K562 (cell line): ENCODE measurements at regions not wholly inside any gene's neighbourhood (a gene's known extent, or its start where the extent isn't known, plus 50 kb on each side); places are given as distances from the start of the nearest gene placed in this dataset.

Experiments
- ATAC-seq: fragments of 200-7000 bp; cut with Tn5 transposase; 3 replicates; pipeline ENCODE4 v1.9.1; 2020; ENCODE audit warnings: moderate library complexity
- BruUV-seq: library from RNA; stranded (reverse); fragments of 400-500 nt; replicated peaks from 2 replicates; lab custom pipeline; 2021; lab: Mats Ljungman, UMichigan
- CTCF ChIA-PET: fragments of 300-600 bp; formaldehyde crosslinking; extraction: SDS; loops from one replicate; lab custom pipeline; 2021; ENCODE audit warnings: low intra/inter-chr PET ratio; lab: Yijun Ruan, JAX
- POLR2A ChIA-PET: fragments of 300-600, 350-650 bp; sonication (Branson Sonifier 250); formaldehyde crosslinking; extraction: SDS; loops from one replicate; lab custom pipeline; 2021; ENCODE audit warnings: antibody characterized with exemption, inconsistent platforms; lab: Yijun Ruan, JAX
- DNase-seq, 4 experiments: peaks; one replicate each; pipeline versions ENCODE4 v3.0.0 to v3.0.0-alpha.2; 2011 to 2018; ENCODE audit warnings: low spot score in 3 of 4, mixed read lengths in 3 of 4; ENCODE audit errors: extremely low read depth in 1 of 4
- FAIRE-seq: peaks from 2 replicates; lab custom pipeline; 2011; peaks lifted over from hg19 to GRCh38; lab: Jason Lieb, UNC
- H2AFZ ChIP-seq: 2 replicates; pipeline ENCODE4 v1.6.0; 2011; ENCODE audit warnings: low read depth, low read length, control low read depth, inconsistent platforms
- H3K27ac ChIP-seq: fragments of 200-600 bp; 3 replicates; pipeline ENCODE4 v1.8.0; 2011; ENCODE audit warnings: low read depth, mild to moderate bottlenecking, control low read depth, inconsistent platforms, low read length, moderate library complexity, mixed read lengths; ENCODE audit errors: extremely low read depth
- H3K27me3 ChIP-seq, 2 experiments: fragments of 300-600 bp in 1 of 2; 2 replicates in 1 of 2; 3 replicates in 1 of 2; pipeline versions ENCODE4 v1.6.0 to v1.8.0; 2011; ENCODE audit warnings: inconsistent platforms in 2 of 2, low read length in 2 of 2, mild to moderate bottlenecking in 1 of 2, mixed read lengths in 1 of 2, moderate library complexity in 1 of 2; ENCODE audit not compliant: control insufficient read depth in 2 of 2, insufficient read depth in 2 of 2
- H3K36me3 ChIP-seq: fragments of 300-600 bp; 3 replicates; pipeline ENCODE4 v1.8.0; 2011; ENCODE audit warnings: mild to moderate bottlenecking, low read length, inconsistent platforms; ENCODE audit not compliant: control insufficient read depth, insufficient read depth
- H3K4me1 ChIP-seq, 2 experiments: fragments of 200-600 bp in 1 of 2; replicated peaks in 1 of 2; 2 replicates in 1 of 2; 3 replicates in 1 of 2; pipeline versions ENCODE4 v1.5.1 to v1.8.0; 2011; ENCODE audit warnings: inconsistent platforms in 2 of 2, low read length in 2 of 2, mild to moderate bottlenecking in 1 of 2, mixed read lengths in 1 of 2, moderate library complexity in 1 of 2; ENCODE audit not compliant: control insufficient read depth in 2 of 2, insufficient read depth in 2 of 2
- H3K4me2 ChIP-seq: 2 replicates; pipeline ENCODE4 v1.6.1; 2011; ENCODE audit warnings: low read length, control low read depth, inconsistent platforms, mixed read lengths; ENCODE audit not compliant: insufficient read depth
- H3K4me3 ChIP-seq: fragments of 200-600 bp; sonication (generic), shearing (Covaris generic); 2 replicates; pipeline ENCODE4 v1.5.1; 2016; ENCODE audit warnings: control low read depth, inconsistent platforms
- H3K79me2 ChIP-seq: fragments of 200-600 bp; 3 replicates; pipeline ENCODE4 v1.8.0; 2011; ENCODE audit warnings: low read length, inconsistent platforms; ENCODE audit not compliant: control insufficient read depth, insufficient read depth
- H3K9ac ChIP-seq, 2 experiments: 2 replicates each; pipeline versions ENCODE4 v1.6.0 to v1.6.1; 2011; ENCODE audit warnings: low read depth in 2 of 2, low read length in 2 of 2, control low read depth in 1 of 2, inconsistent platforms in 1 of 2, mild to moderate bottlenecking in 1 of 2, mixed read lengths in 1 of 2; ENCODE audit not compliant: insufficient read depth in 1 of 2
- H3K9me1 ChIP-seq: one replicate; pipeline ENCODE4 v1.6.0; 2011; ENCODE audit warnings: inconsistent platforms, mild to moderate bottlenecking, low read length, moderate library complexity; ENCODE audit not compliant: control insufficient read depth, insufficient read depth
- H3K9me3 ChIP-seq: replicated peaks from 2 replicates; pipeline ENCODE4 v1.5.1; 2011; ENCODE audit warnings: low read depth, low read length, inconsistent platforms; ENCODE audit not compliant: control insufficient read depth, insufficient read depth
- H4K20me1 ChIP-seq: replicated peaks from 2 replicates; pipeline ENCODE4 v1.6.1; 2011; ENCODE audit warnings: low read length, inconsistent platforms, mixed read lengths; ENCODE audit not compliant: control insufficient read depth, insufficient read depth
- CBX1 ChIP-seq: sonication (generic); IDR thresholded peaks from 2 replicates; pipeline ENCODE4 v1.6.1; 2016; ENCODE audit warnings: antibody characterized with exemption, low read depth, mild to moderate bottlenecking
- CREM ChIP-seq: IDR thresholded peaks from 2 replicates; pipeline ENCODE4 v1.6.1; 2014; ENCODE audit warnings: antibody characterized with exemption, low read depth
- FOSL1 ChIP-seq: fragments of 200-800 bp; sonication (Bioruptor generic); conservative IDR thresholded peaks from 2 replicates; pipeline ENCODE4 v1.6.1; 2016; ENCODE audit warnings: missing genetic modification characterization, missing compliant biosample characterization
- IRF2 ChIP-seq: sonication (generic); formaldehyde crosslinking; IDR thresholded peaks from 2 replicates; pipeline ENCODE4 v1.8.1; 2022; ENCODE audit warnings: mild to moderate bottlenecking, missing genetic modification reagents
- KLF13 ChIP-seq: fragments of 450-650 bp; IDR thresholded peaks from 2 replicates; pipeline ENCODE4 v1.6.1; 2016; ENCODE audit warnings: missing genetic modification characterization, low read depth, mild to moderate bottlenecking, missing compliant biosample characterization, moderate library complexity, borderline replicate concordance
- MITF ChIP-seq: IDR thresholded peaks from 2 replicates; pipeline ENCODE4 v1.6.1; 2014; ENCODE audit warnings: antibody characterized with exemption
- NFXL1 ChIP-seq: fragments of 450-650 bp; formaldehyde crosslinking; IDR thresholded peaks from 2 replicates; pipeline ENCODE4 v1.4.0; 2021; ENCODE audit warnings: mild to moderate bottlenecking
- RB1 ChIP-seq: fragments of 450-650 bp; IDR thresholded peaks from 2 replicates; pipeline ENCODE4 v1.6.1; 2017; ENCODE audit warnings: low read depth, mild to moderate bottlenecking
- RBBP5 ChIP-seq: fragments of 200-600 bp; sonication (generic); IDR thresholded peaks from 2 replicates; pipeline ENCODE4 v1.6.1; 2012; ENCODE audit warnings: borderline replicate concordance, mild to moderate bottlenecking, low read length, control low read depth, inconsistent platforms; ENCODE audit not compliant: insufficient read depth, poor library complexity, severe bottlenecking
- RCOR1 ChIP-seq, 2 experiments: IDR thresholded peaks; 2 replicates each; pipeline ENCODE4 v1.6.1; 2012; ENCODE audit warnings: low read depth in 2 of 2, low read length in 2 of 2, borderline replicate concordance in 1 of 2, improper control_type of control experiment in 1 of 2
- WGBS: fragments of 100-300 bp; shearing (Covaris generic); methylation state at CpG from one replicate; pipeline ENCODE4 v1.1.6; 2016; ENCODE audit warnings: low coverage, mixed read lengths; ENCODE audit not compliant: insufficient coverage; ENCODE audit errors: missing lambda C conversion rate; 5-methylcytosine and 5-hydroxymethylcytosine counted together
- in situ Hi-C: fragments of 300-500 bp; cut with MboI; formaldehyde crosslinking; loops from 4 replicates; pipeline ENCODE4 v1.15.0; 2018; ENCODE audit warnings: inconsistent platforms, mixed read lengths
- intact Hi-C: fragments of 100-400 bp; cut with micrococcal nuclease; formaldehyde crosslinking; loops from 2 replicates; pipeline ENCODE4 v1.14.2; 2022
- TF ChIP-seq, protein P1 (sequence below): fragments of 250-450 bp; sonication (Bioruptor Pico); IDR thresholded peaks from 2 replicates; pipeline ENCODE4 v1.8.0; 2021; ENCODE audit warnings: moderate library complexity, mild to moderate bottlenecking, inconsistent platforms
- TF ChIP-seq, protein P2 (sequence below): fragments of 250-450 bp; sonication (Bioruptor Pico); IDR thresholded peaks from 2 replicates; pipeline ENCODE4 v1.8.0; 2021; ENCODE audit warnings: borderline replicate concordance, mild to moderate bottlenecking, moderate library complexity; ENCODE audit not compliant: poor library complexity, severe bottlenecking
- TF ChIP-seq, protein P3 (sequence below): sonication (generic); formaldehyde crosslinking; IDR thresholded peaks from 2 replicates; pipeline ENCODE4 v1.8.0; 2022; ENCODE audit warnings: missing genetic modification reagents, mild to moderate bottlenecking, moderate library complexity, borderline replicate concordance
- TF ChIP-seq, protein P4 (sequence below): fragments of 450-650 bp; formaldehyde crosslinking; IDR thresholded peaks from 2 replicates; pipeline ENCODE4 v1.4.0; 2020; ENCODE audit warnings: mild to moderate bottlenecking

DNA sequence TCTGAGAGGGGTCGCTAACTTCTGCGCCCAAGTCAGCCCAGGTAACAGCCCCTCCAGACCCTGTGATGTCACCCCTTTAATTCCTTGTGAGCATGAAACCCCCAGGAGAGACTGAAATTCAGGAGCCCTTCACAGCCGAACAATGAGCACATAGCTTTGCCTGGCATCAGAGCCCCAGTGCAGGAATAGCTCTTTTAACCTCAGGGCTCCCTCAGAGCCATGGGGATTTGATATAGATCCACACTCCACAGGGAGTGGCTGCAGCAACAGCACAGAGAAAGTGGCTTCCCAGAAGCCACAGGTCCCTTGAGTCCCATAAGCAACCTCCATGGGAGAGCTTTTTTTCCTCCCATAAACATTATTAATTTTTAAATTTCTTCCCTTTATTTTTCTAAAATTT, 150.0 kb upstream of the MARCKS start:
- 0% methylated on average over 3 of the region's 3 CpGs for WGBS
- ATAC-seq (no peak), DNase-seq (no peak), FAIRE-seq (no peak)
- BruUV-seq = no TSS peak
- H2AFZ ChIP-seq = no peak overlapping the region
- H3K27ac ChIP-seq = no peak overlapping the region
- intact Hi-C loops = no loop called here
- no peaks in the 10 kb centered on the region for H3K79me2 ChIP-seq
- in situ Hi-C loops = no loop called here
- no peaks in the 10 kb centered on the region for H4K20me1 ChIP-seq
- H3K4me1 ChIP-seq = no peaks in the 10 kb centered on the region
- H3K4me3 ChIP-seq = no peak overlapping the region
- H3K9me1 ChIP-seq = no peaks in the 10 kb centered on the region
- no peak overlapping the region for H3K9ac ChIP-seq
- H3K4me2 ChIP-seq = no peak overlapping the region
- ChIA-PET CTCF (no interaction called here), POLR2A (interaction anchor here (1.1 kb wide), 1 partner anchor 10 kb away, joined by 5 read pairs; no protein-coding TSS in a partner anchor)
- H3K36me3 ChIP-seq = no peaks in the 10 kb centered on the region
- H3K27me3 ChIP-seq = no peaks in the 10 kb centered on the region
- no peaks in the 10 kb centered on the region for H3K9me3 ChIP-seq
- TF ChIP-seq FOSL1 (tag) (no peak), MITF (no peak), CREM (no peak), RB1 (no peak), CBX1 (no peak), RCOR1 (IDR thresholded peaks at IDR 0.05; ENCODE audit: borderline replicate concordance in 1 of 2, low read depth in 2 of 2, low read length in 2 of 2) (no peak), RBBP5 (no peak), IRF2 (no peak), NFXL1 (no peak), KLF13 (no peak)
- TF ChIP-seq, protein P1, sequence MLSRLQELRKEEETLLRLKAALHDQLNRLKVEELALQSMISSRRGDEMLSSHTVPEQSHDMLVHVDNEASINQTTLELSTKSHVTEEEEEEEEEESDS = no peak
- TF ChIP-seq, protein P2, sequence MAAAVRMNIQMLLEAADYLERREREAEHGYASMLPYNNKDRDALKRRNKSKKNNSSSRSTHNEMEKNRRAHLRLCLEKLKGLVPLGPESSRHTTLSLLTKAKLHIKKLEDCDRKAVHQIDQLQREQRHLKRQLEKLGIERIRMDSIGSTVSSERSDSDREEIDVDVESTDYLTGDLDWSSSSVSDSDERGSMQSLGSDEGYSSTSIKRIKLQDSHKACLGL (CRISPR knock-in tag) = no peak
- TF ChIP-seq, protein P3, sequence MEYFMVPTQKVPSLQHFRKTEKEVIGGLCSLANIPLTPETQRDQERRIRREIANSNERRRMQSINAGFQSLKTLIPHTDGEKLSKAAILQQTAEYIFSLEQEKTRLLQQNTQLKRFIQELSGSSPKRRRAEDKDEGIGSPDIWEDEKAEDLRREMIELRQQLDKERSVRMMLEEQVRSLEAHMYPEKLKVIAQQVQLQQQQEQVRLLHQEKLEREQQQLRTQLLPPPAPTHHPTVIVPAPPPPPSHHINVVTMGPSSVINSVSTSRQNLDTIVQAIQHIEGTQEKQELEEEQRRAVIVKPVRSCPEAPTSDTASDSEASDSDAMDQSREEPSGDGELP (CRISPR knock-in tag) = no peak
- TF ChIP-seq, protein P4, sequence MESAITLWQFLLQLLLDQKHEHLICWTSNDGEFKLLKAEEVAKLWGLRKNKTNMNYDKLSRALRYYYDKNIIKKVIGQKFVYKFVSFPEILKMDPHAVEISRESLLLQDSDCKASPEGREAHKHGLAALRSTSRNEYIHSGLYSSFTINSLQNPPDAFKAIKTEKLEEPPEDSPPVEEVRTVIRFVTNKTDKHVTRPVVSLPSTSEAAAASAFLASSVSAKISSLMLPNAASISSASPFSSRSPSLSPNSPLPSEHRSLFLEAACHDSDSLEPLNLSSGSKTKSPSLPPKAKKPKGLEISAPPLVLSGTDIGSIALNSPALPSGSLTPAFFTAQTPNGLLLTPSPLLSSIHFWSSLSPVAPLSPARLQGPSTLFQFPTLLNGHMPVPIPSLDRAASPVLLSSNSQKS (CRISPR knock-in tag) = no peak
